ENCODE measurements at regions not wholly inside any gene's neighbourhood (a gene's known extent, or its start where the extent isn't known, plus 50 kb on each side); places are given as distances from the start of the nearest gene placed in this dataset.

- Mint-ChIP-seq H3K9me3 (peaks cover 0 to 8% (median 3%) of the 10 kb centered on the region in 7 donors), H3K27ac (no peak overlapping the region), H3K36me3 (no peaks in the 10 kb centered on the region)
These were observed 143.2 kb downstream of the POU4F1 start for GRCh38 chr13:78460176-78460575.

GRCh38 chr13:78443839-78444238, 159.5 kb downstream of the POU4F1 start:
- Histone ChIP-seq H3K4me2 (replicated peaks; ENCODE audit: extremely low read depth, low read length, poor library complexity, severe bottlenecking) (no peak overlapping the region), H3K27me3 (ENCODE audit: control insufficient read depth in 2 of 2, insufficient read depth in 2 of 2, low read length in 2 of 2) (no peaks in the 10 kb centered on the region), H3K27ac (ENCODE audit: low read depth in 1 of 2, low read length in 2 of 2) (no peak overlapping the region), H3K79me2 (ENCODE audit: insufficient read depth, low read length) (no peaks in the 10 kb centered on the region), H4K20me1 (ENCODE audit: insufficient read depth, low read length) (no peaks in the 10 kb centered on the region), H3K9ac (ENCODE audit: insufficient read depth, low read length, poor library complexity, severe bottlenecking) (no peak overlapping the region), H3K9me3 (replicated peaks in 1 of 2; ENCODE audit: control insufficient read depth in 1 of 2, insufficient read depth in 1 of 2, low read length in 2 of 2) (no peaks in the 10 kb centered on the region), H3K4me3 (replicated peaks in 1 of 3; ENCODE audit: low read depth in 2 of 3, low read length in 3 of 3) (no peak overlapping the region), H3K36me3 (replicated peaks in 1 of 2; ENCODE audit: control insufficient read depth in 1 of 2, insufficient read depth in 2 of 2, low read length in 2 of 2) (no peaks in the 10 kb centered on the region), H3K4me1 (ENCODE audit: control insufficient read depth in 1 of 2, insufficient read depth in 2 of 2, low read length in 2 of 2) (peaks cover 0 to 3% of the 10 kb centered on the region in 2 donors), H2AFZ (ENCODE audit: insufficient read depth, low read depth, low read length, poor library complexity, severe bottlenecking) (no peak overlapping the region)
- no peak overlapping the region for H3K27ac Mint-ChIP-seq
- no peak for TF ChIP-seq CTCF (IDR thresholded peaks at IDR 0.05)
- DNase-seq: no peak
- peaks cover 0 to 4% (median 0%) of the 10 kb centered on the region in 7 donors for H3K9me3 Mint-ChIP-seq
- intact Hi-C loops (cut with micrococcal nuclease): no loop called here
- peaks cover 7% of the 10 kb centered on the region for H3K4me1 Mint-ChIP-seq
- WGBS (ENCODE audit: insufficient coverage): 80% methylated on average over 1 of the region's 4 CpGs
- no peak overlapping the region for H3K4me3 Mint-ChIP-seq
- H3K27me3 Mint-ChIP-seq (ENCODE audit: low read depth in 3 of 3): no peaks in the 10 kb centered on the region
- no peaks in the 10 kb centered on the region for H3K36me3 Mint-ChIP-seq

More at GRCh38 chr13:78460176-78460575, 143.2 kb downstream of the POU4F1 start:
- Histone ChIP-seq H3K4me2 (replicated peaks; ENCODE audit: extremely low read depth, low read length, poor library complexity, severe bottlenecking) (no peak overlapping the region), H3K27ac (ENCODE audit: low read depth in 1 of 2, low read length in 2 of 2) (no peak overlapping the region), H2AFZ (ENCODE audit: insufficient read depth, low read depth, low read length, poor library complexity, severe bottlenecking) (no peak overlapping the region), H3K79me2 (ENCODE audit: insufficient read depth, low read length) (no peaks in the 10 kb centered on the region), H3K4me1 (ENCODE audit: control insufficient read depth in 1 of 2, insufficient read depth in 2 of 2, low read length in 2 of 2) (no peaks in the 10 kb centered on the region), H3K27me3 (ENCODE audit: control insufficient read depth in 2 of 2, insufficient read depth in 2 of 2, low read length in 2 of 2) (no peaks in the 10 kb centered on the region), H3K36me3 (replicated peaks in 1 of 2; ENCODE audit: control insufficient read depth in 1 of 2, insufficient read depth in 2 of 2, low read length in 2 of 2) (no peaks in the 10 kb centered on the region), H3K9me3 (replicated peaks in 1 of 2; ENCODE audit: control insufficient read depth in 1 of 2, insufficient read depth in 1 of 2, low read length in 2 of 2) (no peaks in the 10 kb centered on the region), H3K4me3 (replicated peaks in 1 of 3; ENCODE audit: low read depth in 2 of 3, low read length in 3 of 3) (no peak overlapping the region), H4K20me1 (ENCODE audit: insufficient read depth, low read length) (no peaks in the 10 kb centered on the region), H3K9ac (ENCODE audit: insufficient read depth, low read length, poor library complexity, severe bottlenecking) (no peak overlapping the region)
- TF ChIP-seq CTCF (IDR thresholded peaks at IDR 0.05): no peak
- H3K4me3 Mint-ChIP-seq: no peak overlapping the region
- DNase-seq: no peak
- 0% methylated on average over 1 of the region's 2 CpGs for WGBS (ENCODE audit: insufficient coverage)
- intact Hi-C loops (cut with micrococcal nuclease): no loop called here
- H3K4me1 Mint-ChIP-seq: peaks cover 2% of the 10 kb centered on the region
- peaks cover 0 to 3% (median 1%) of the 10 kb centered on the region in 3 donors for H3K27me3 Mint-ChIP-seq (ENCODE audit: low read depth in 3 of 3)
